Endothelial cell of hepatic sinusoid (primary cell): ENCODE measurements at regions not wholly inside any gene's neighbourhood (a gene's known extent, or its start where the extent isn't known, plus 50 kb on each side); places are given as distances from the start of the nearest gene placed in this dataset.
"Not testable (repeated sequence)": the region's sequence is repeated elsewhere in the genome, so short reads cannot be mapped to it uniquely, and the experiment has no call there.

ENCODE experiments used
- in situ Hi-C: cut with HindIII; loops from 2 replicates; pipeline ENCODE4 v1.10.0; 2017; ENCODE audit warnings: low sequenced_read_pairs

DNA sequence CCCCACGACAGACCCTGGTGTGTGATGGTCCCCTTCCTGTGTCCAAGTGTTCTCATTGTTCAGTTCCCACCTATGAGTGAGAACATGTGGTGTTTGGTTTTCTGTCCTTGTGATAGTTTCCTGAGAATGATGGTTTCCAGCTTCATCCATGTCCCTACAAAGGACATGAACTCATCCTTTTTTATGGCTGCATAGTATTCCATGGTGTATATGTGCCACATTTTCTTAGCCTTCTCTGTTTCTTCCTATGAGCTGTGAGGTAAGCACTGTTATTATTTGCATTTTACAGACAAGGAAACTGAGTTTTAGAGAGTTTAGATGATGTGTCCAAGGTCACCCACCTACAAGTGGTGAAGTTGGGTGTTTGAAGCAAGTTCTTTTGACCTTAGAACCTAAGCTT, 51.1 kb upstream of the BNC1 start:
- in situ Hi-C loops, result not testable (repeated sequence)

DNA sequence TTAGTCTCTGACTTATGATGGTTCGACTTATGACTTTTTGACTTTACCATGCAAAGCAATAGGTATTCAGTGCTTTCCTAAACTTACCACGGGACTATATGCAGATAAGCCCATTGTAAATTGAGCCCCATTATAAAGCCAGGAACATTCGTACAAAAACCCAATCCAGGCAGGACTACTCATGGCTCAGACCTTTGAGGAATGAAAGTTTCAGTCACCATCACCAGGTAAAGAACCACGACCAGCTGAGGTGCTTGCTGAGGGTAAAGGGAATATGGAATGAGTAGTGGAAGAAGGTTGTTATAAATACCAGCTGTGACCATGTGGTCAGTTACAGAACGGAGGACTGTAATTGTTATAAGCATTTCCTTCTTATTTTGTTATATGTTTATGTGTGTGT, 54.9 kb upstream of the BNC1 start:
- in situ Hi-C loops, result no loop called here

DNA sequence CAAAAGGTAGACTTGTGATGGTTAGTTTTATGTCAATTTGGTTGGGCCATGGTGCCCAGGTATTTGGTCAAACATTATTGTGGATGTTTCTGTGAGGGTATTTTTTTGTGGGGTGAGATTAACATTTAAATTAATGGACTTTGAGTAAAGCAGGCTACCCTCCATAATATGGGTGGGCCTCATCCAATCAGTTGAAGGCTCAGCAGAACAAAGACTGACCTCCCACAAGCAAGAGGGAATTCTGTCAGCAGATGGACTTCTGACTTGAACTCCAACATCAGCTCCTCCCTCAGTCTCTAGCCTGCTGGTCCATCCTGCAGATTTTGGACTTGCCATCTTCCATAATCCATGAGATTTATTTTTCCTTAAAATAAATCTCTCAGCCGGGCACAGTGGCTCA, 55.6 kb upstream of the BNC1 start:
- in situ Hi-C loops, result no loop called here

DNA sequence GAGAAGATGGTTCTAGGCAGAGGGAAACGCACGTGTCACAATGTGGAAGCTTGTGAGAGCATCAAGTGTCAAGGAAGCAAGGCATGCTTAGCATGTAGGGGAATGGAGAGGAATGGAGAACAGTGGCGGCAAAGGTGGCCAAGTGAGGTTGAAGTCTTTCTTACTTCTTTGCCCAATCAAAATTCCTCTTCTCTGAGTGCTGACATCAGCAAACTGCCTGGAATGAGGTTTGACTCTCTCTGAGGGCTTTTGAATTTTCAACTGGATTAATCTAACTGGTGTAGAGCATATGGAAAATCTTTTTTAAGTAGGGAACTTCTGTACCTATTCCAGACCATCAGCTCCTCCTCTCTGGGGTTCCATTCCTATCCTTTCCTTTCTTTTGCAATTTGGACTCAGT, 61.9 kb upstream of the BNC1 start:
- in situ Hi-C loops, result loop anchor here (5.0 kb wide), 1 partner anchor 79 kb away; no protein-coding TSS in a partner anchor

DNA sequence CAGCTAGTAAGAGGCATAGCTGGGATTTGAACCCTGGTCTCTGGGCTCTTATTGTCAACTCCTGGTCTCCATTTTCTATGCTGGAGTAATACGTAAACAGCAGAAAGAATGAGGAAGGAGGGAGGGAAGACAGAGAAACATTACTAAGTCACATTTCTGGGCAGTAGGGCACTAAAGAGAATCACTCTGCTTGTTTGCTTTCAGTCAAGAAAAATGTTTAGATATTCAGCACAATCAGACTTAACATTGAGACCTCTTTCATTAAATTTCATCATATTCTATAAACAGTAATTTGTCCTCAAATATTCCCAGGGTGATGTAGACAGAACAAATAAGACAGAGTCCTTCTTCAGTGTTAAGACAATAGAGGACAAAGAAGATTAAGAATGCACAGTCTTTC, 67.7 kb upstream of the BNC1 start:
- in situ Hi-C loops, result loop anchor here (25.0 kb wide), 1 partner anchor 815 kb away; the partner anchor contains the start of gene RPS17

DNA sequence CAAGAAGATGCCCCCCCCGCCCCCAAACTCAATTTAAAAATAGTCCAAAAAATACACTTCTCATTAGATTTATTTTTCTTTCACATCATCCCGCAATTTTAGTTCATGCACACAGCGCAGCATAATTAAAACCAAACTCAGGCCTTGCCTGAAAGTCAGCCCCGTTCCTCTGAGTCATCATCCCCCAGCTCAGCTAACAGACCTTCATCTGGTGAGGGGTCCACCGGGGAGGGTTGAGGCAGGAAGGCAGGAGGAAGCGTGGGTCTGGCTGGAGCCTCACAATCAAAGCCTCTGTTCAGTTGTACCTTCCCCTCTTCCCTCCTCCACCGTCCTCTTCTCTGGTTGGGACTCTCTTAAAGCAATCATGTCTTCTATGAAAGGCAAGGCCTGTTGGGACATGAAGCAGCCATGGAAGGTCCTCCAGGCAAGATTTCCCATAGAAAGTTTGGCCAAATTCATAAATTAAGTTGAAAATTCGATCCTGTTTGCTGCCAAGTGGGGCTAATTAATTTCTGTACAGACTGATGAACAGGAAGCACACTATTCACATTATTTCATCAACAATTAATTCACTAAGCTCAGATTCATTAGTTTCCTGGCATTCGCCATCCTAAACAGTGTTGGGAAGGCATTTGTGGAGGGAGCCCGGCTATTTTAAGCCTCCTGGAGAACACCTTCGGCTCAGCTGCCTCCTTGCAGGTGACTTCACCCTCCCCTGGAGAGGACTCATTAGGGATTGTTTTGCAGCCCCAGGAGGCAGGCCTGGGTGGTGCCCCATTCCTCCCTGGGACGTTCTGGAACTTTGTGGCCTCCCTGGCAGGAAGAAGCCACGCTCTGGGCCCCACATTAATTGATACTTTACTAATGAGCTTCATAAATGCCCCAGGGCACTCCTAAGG, 72.3 kb upstream of the BNC1 start:
- in situ Hi-C loops, result loop anchor here (25.0 kb wide), 1 partner anchor 819 kb away; the partner anchor contains the start of gene RPS17

DNA sequence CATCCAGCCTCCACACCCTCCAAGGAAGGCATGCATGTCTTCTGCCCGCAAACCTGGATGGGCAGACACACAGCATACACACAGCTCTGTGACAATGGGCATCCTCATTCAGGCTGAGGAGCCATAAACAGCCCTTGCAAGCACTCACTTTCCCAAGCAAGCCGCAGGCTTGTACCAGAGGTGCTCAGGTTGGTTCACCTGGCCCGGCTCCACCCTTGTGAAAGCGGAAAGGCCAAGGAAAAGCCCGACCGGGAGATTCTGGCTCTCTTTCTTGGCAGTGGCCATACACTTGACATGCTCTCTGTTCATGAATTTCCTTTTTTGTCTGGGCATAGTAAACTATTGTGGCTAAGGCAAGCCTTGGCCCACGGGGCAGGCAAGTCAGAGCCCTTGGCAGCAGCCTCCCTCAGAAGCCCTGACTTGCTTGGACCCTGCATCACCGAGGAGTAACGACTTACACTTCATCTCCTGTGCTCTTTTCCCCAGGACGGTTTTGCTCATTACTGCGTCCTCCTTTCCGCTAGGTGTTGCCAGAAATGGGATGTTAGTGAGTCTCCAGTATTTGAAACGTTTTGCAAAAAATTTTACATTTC, 74.6 kb upstream of the BNC1 start:
- in situ Hi-C loops, result loop anchor here (25.0 kb wide), 1 partner anchor 822 kb away; the partner anchor contains the start of gene RPS17

DNA sequence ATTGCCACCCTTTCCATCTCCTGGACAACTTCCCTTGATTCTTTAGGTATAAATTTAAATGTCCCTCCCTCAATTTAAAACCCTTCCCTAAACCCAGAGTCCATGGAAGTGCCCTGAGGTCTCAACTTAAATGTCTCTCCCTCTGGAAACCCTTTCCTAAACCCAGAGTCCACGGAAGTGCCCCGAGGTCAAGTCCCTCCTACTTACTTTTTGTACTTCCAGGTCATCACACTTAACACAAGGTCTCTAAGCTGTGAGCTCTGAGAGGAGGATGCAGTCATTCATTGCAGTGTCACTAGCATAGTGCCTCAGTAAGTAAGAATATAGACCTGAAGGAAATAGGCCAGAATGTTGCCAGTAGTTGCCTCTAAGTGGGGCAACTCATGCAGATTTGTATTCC, 78.2 kb upstream of the BNC1 start:
- in situ Hi-C loops, result loop anchor here (25.0 kb wide), 1 partner anchor 825 kb away; the partner anchor contains the start of gene RPS17

DNA sequence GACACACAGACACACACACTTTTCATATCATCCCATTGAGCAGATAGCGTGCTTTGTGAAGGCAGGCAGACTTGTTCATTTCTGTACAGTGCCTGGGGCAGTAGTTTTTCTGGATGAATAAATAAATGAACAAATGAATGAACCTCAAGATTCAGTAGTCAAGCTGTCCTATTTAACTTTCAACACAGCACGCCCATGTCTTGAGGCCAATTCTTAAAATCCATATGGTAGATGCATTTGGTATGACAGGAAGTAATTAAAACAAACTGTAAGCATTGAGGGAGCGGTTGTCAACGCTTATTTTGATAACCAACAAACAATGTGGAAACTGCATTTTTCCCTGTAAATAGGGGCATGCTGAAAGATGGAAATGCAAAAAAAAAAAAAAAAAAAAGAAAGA, 80.0 kb upstream of the BNC1 start:
- in situ Hi-C loops, result loop anchor here (25.0 kb wide), 1 partner anchor 827 kb away; the partner anchor contains the start of gene RPS17

DNA sequence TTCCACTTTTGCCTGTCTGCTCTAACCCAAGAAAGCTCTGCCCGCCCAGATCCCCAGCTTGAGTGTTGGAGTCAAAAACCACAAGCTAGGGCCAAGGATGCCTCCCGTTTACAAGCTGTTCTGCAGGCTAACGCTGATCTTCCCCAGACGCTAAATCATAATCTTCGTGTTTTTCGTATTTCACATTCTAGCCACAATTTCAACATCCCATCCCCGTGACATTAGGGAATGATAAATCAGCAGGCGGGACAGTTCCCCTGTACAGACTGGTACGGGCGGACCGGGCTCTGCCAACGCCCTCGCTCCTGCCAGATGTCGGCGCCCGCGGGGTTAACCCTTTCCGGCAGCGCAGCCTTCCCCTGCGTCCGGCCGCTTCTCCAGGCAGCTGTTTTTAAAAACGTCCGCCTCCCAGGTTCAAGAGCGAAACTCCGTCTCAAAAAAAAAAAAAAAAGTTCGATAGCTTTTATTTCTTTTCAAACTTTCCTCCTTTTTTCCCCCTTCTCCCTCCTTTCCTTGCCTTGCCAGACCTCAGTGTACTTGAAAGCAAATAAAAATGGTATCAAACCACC, 81.0 kb upstream of the BNC1 start:
- in situ Hi-C loops, result loop anchor here (25.0 kb wide), 1 partner anchor 828 kb away; the partner anchor contains the start of gene RPS17

DNA sequence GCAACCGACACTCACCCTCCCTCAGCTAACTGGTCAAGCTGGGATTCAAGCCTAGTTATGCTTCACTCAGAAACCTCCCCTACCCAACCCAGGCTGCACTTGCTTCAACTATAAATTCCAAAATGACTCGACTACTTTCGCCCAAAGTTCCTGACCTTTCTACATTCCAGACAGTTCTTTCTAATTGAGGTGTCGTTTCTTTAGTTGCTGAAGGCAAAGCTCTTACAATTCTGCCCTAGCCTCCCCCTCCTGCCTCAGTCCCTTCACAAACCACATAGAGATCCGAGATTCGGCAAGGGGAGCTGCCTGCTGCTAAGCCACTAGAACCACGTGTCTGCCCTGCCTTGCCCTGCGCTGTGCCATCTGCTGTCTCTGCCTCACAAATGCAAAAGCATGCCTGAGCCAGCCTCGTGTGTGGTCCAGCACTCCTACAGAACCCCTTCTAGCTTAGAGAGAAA, 74.7 kb upstream of the SH3GL3 start:
- in situ Hi-C loops, result loop anchor here (25.0 kb wide), 1 partner anchor 835 kb away; the partner anchor contains the start of gene RPS17

DNA sequence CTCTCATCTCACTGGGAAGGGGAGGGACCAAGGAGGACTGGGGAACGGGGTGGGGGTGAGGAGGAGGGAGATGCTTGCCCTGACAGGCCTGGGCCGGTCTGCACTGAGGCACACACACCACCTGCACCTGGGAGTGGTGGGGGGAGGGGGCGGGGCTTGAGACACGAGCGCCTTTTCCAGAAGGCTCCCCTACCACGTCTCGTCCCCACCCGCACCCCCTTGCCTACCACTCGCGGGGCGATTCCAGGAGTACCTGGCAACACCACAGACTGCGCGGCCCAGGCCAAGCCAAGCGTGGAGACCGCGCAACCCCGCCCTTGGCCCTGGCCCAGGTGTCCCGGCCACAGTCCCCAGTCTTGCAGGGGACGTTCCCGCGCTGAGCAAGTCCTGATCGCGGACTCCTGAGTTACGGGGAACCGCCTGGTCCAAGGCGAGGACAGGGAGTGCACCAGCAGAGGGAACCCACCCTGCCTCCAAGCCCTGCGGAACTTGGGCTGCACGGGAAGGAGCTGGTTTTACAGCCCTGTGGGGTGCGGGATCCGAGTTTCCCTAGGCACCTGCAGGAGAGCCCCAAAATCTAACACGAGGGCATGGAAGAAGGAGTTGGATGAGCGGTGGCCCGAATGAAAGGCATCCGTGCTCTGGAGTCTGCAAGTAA, 68.1 kb upstream of the SH3GL3 start:
- in situ Hi-C loops, result no loop called here

DNA sequence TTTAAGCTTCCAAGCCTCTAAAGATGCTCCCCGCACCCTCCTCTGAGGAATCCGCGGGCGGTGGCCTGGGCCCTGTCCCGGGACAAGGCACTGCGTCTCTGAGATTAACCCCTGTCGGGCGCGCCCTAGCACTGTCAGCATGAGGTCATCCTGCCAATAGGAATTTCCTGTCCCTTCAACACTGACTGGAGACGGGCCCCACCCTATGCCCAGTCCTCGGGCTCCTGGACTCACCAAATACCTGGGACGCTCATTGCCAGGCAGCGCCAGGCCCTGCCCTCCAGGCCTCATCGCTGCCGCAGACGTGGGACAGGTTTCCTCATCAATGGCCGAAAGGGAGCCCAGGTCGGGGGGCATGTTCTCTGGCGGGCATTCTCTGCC, 67.6 kb upstream of the SH3GL3 start:
- in situ Hi-C loops, result no loop called here

DNA sequence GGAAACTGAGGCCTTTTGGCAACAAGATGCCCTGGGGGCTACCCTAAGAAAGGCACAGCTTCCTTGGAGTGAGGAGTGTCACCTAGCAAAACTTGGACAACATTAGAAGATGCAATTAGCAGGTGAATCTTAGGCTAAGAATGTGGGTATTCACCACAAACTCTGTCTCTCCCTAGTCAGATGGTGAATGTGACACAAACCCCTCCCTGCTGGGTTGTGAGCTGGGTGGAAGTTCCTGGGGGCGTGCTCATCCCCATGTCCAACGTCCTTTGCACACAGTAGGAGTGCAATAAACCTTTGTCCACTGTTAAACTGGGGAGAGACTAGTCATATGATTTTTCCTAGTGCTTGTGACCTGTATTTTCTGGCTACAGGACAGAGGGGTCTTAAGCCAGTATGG, 67.1 kb upstream of the SH3GL3 start:
- in situ Hi-C loops, result no loop called here

DNA sequence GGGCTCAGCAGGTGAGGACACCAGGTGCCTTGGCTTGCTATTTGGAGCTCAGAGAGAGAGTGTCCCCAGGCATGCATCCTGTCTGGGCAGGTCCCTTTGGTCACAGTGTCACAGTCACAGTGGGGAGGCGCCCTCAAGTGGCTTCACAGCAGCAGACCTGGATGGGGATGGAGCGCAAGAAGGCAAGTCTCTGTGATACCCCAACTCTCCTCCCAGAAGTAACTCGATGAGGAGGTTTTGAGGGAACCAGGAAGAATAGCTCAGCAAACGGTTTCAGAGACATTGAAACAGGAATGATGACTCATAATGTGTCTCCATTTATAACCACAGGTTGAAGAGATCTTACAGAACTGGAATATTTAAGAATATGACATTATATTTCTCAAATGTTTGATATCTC, 66.5 kb upstream of the SH3GL3 start:
- in situ Hi-C loops, result no loop called here

DNA sequence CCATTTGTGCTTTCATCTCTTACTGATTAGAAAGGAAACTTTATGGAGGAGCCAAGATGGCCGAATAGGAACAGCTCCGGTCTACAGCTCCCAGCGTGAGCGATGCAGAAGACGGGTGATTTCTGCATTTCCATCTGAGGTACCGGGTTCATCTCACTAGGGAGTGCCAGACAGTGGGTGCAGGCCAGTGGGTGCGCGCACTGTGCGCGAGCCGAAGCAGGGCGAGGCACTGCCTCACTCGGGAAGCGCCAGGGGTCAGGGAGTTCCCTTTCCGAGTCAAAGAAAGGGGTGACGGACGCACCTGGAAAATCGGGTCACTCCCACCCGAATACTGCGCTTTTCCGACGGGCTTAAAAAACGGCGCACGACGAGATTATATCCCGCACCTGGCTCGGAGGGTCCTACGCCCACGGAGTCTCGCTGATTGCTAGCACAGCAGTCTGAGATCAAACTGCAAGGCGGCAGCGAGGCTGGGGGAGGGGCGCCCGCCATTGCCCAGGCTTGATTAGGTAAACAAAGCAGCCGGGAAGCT, 63.5 kb upstream of the SH3GL3 start:
- in situ Hi-C loops, result not testable (repeated sequence)

DNA sequence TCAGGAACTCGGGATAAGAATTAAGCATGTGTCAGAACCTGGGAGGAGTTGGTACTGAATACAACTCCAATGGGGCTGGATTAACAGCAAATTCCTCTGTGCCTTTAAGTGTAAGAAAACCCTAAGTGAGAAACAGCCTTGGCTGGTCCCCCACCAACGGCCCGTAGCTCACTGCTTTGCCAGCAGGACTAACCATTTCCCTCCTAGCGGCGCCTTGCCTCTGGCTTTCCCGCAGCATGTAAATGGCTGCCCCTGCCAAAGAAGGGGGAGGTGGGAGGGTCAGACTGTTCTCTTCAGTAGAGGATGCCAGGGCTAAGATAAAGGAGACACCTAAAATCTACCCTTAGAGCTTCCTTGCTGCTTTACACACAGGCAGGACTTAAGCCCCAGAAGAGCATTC, 51.0 kb upstream of the SH3GL3 start:
- in situ Hi-C loops, result no loop called here
